Lower lobe of right lung (tissue), 2 donors: ENCODE measurements at regions not wholly inside any gene's neighbourhood (a gene's known extent, or its start where the extent isn't known, plus 50 kb on each side); places are given as distances from the start of the nearest gene placed in this dataset.

Experiments used
- ATAC-seq, 2 donors: fragments of 200-7000 bp; cut with Tn5 transposase; one replicate each; pipeline ENCODE4 v1.9.1; 2020 to 2022; ENCODE audit warnings: mild to moderate bottlenecking in 2 of 2, moderate library complexity in 2 of 2
- DNase-seq: peaks from one replicate; pipeline ENCODE4 v3.0.0-alpha.2; 2020
- H3K27ac ChIP-seq: fragments of 200-600 bp; one replicate; pipeline ENCODE4 v1.8.0; 2022
- H3K27me3 ChIP-seq: fragments of 200-600 bp; one replicate; pipeline ENCODE4 v1.8.0; 2022; ENCODE audit warnings: low read depth
- H3K36me3 ChIP-seq: fragments of 200-600 bp; one replicate; pipeline ENCODE4 v1.8.0; 2022; ENCODE audit warnings: mild to moderate bottlenecking
- H3K4me1 ChIP-seq: fragments of 200-600 bp; one replicate; pipeline ENCODE4 v1.8.0; 2022
- H3K4me3 ChIP-seq: fragments of 200-600 bp; one replicate; pipeline ENCODE4 v1.8.0; 2022; ENCODE audit warnings: mild to moderate bottlenecking
- H3K9me3 ChIP-seq: fragments of 200-600 bp; one replicate; pipeline ENCODE4 v1.8.0; 2022
- intact Hi-C: fragments of 100-400 bp; cut with DNase I; formaldehyde crosslinking; loops from one replicate; pipeline ENCODE4 v1.11.0; 2022
- TF ChIP-seq, protein P1 (sequence below): fragments of 200-600 bp; IDR thresholded peaks from one replicate; pipeline ENCODE4 v1.8.0; 2022; ENCODE audit warnings: antibody characterized with exemption, mild to moderate bottlenecking
- donor health status: DM: no; HTN: yes; CAD: no; lungs with severe emphysema.

DNA sequence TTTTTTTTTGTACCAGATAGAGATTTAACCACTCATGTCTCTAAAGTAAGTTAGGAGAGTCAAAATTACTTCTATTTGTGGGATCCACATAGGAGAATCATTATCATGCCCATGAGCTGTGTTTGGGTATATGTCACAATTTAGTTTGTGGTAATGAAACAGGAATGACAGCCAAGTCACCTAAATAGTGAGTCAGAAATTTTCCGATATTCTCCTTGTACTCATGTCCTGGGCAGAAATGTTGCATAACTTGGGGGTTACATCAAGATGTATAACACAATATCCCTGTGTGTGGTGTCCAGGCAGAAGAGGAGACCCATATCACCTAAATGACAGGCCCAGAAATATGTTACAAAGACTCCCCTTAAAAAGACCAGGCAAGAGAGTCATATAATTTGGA, 1181.4 kb upstream of the AMELY start:
- DNase-seq (no peak), ATAC-seq (no peak)
- intact Hi-C loops: no loop called here
- Histone ChIP-seq H3K27me3 (no peaks in the 10 kb centered on the region), H3K27ac (no peak overlapping the region), H3K36me3 (no peaks in the 10 kb centered on the region), H3K4me1 (no peaks in the 10 kb centered on the region), H3K4me3 (no peak overlapping the region), H3K9me3 (no peaks in the 10 kb centered on the region)
- TF ChIP-seq, protein P1, sequence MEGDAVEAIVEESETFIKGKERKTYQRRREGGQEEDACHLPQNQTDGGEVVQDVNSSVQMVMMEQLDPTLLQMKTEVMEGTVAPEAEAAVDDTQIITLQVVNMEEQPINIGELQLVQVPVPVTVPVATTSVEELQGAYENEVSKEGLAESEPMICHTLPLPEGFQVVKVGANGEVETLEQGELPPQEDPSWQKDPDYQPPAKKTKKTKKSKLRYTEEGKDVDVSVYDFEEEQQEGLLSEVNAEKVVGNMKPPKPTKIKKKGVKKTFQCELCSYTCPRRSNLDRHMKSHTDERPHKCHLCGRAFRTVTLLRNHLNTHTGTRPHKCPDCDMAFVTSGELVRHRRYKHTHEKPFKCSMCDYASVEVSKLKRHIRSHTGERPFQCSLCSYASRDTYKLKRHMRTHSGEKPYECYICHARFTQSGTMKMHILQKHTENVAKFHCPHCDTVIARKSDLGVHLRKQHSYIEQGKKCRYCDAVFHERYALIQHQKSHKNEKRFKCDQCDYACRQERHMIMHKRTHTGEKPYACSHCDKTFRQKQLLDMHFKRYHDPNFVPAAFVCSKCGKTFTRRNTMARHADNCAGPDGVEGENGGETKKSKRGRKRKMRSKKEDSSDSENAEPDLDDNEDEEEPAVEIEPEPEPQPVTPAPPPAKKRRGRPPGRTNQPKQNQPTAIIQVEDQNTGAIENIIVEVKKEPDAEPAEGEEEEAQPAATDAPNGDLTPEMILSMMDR: no peak

DNA sequence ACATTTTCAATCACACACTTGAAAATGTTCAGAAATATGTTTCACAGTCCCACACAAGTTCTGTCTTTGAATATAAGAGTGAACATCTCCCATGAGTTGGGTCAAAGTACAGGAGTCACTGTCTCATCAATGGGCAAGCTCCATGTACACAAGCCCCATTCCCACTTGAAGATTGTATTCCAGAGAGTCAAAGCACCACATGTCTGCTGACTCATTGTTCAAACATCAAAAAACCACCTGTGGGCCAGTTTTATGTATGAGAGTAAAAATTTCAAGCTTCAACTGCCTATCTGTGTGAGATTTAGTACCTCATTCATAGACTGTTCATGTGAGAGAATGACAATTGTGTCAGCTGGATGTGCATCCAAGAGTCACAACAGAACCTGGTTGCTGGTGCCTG, 1174.4 kb upstream of the AMELY start:
- Histone ChIP-seq H3K4me3 (no peak overlapping the region), H3K9me3 (no peaks in the 10 kb centered on the region), H3K36me3 (no peaks in the 10 kb centered on the region), H3K27ac (no peak overlapping the region), H3K4me1 (no peaks in the 10 kb centered on the region), H3K27me3 (no peaks in the 10 kb centered on the region)
- DNase-seq: no peak
- TF ChIP-seq, protein P1: no peak
- ATAC-seq: no peak
- intact Hi-C loops: no loop called here

DNA sequence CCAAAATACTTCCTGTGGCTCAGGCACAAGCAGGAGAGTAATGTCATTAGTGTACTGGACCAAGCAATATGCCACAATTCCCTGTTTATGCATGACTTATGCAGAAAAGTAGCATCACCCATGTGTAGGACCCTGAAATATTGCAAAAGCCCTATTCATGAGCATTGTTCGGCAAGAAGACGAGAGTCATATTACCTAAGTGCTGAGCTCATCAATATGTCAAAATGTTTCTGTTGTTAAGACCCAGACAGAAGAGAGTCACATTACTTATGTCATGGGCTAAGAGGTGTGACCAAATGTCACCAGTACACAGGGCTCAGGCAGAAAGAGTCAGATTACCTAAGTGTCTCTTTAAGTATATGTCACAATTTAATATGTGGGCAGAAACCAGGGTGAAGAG, 1172.6 kb upstream of the AMELY start:
- no peaks in the 10 kb centered on the region for H3K9me3 ChIP-seq
- no peaks in the 10 kb centered on the region for H3K4me1 ChIP-seq
- H3K36me3 ChIP-seq: no peaks in the 10 kb centered on the region
- no peak overlapping the region for H3K4me3 ChIP-seq
- DNase-seq: no peak
- no peak for ATAC-seq
- no peak overlapping the region for H3K27ac ChIP-seq
- TF ChIP-seq, protein P1: no peak
- H3K27me3 ChIP-seq: no peaks in the 10 kb centered on the region
- intact Hi-C loops: no loop called here

DNA sequence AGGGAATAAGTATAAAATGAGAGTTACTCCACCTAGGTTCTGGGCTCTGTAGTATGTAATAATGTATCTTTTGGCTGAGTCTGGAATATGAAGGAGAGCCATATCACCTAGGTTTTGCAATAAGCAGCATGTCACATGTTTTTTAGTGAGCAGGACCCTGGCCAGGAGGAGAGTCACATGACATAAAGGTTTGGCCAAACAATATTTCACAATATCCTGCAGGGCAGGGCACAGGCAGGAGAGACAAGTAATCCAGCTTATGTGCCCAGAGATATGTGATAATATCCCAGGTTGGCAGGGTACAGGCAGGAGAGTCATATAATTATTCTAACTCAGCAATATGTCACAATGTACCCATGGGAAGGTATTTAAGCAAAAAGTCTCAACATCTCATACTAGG, 1169.6 kb upstream of the AMELY start:
- Histone ChIP-seq H3K27me3 (no peaks in the 10 kb centered on the region), H3K36me3 (no peaks in the 10 kb centered on the region), H3K9me3 (no peaks in the 10 kb centered on the region), H3K27ac (no peak overlapping the region), H3K4me3 (no peak overlapping the region), H3K4me1 (no peaks in the 10 kb centered on the region)
- intact Hi-C loops: no loop called here
- TF ChIP-seq, protein P1: no peak
- DNase-seq (no peak), ATAC-seq (no peak)

DNA sequence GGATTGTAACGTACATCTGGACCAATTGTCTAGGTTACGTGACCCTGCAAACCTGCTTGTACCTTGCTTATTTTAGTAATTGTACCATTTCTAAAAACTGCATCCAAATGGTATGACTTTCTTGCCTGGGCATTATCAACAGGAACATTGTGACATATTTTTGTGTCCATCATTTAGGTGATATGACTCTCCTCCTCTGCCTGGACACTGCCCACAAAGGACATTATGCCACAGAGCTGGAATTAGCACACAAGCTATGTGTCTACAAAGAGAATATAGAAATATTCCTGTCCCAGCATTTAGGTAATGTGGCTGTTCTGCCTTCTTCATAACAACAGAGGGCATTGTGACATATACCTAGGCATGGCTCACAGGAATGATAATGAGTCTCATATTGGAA, 1153.7 kb upstream of the AMELY start:
- intact Hi-C loops: no loop called here
- H3K4me3 ChIP-seq: no peak overlapping the region
- TF ChIP-seq, protein P1: no peak
- DNase-seq (no peak), ATAC-seq (no peak)
- no peak overlapping the region for H3K27ac ChIP-seq
- H3K4me1 ChIP-seq: no peaks in the 10 kb centered on the region
- no peaks in the 10 kb centered on the region for H3K9me3 ChIP-seq
- no peaks in the 10 kb centered on the region for H3K36me3 ChIP-seq
- H3K27me3 ChIP-seq: no peaks in the 10 kb centered on the region

DNA sequence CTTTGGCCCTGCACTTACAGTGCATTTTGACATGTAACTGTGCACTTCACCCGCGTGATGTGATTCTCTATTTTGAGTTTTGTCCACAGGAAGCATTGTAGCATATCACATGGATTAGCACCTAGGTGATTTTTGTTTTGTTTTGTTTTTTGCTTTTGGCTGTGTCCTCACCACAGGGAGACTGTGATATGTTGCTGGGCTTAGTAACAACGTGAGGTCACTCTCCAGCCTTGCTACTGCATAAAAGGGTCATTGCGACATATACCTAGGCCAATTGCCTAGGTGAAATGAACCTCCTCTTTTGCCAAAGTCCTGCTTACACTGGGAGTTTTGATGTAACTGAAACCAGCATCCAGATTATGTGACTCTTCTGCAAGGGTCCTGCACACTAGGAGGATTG, 1152.9 kb upstream of the AMELY start:
- no peaks in the 10 kb centered on the region for H3K4me1 ChIP-seq
- TF ChIP-seq, protein P1: no peak
- H3K27ac ChIP-seq: no peak overlapping the region
- H3K9me3 ChIP-seq: no peaks in the 10 kb centered on the region
- ATAC-seq (no peak), DNase-seq (no peak)
- H3K36me3 ChIP-seq: no peaks in the 10 kb centered on the region
- H3K4me3 ChIP-seq: no peak overlapping the region
- intact Hi-C loops: no loop called here
- no peaks in the 10 kb centered on the region for H3K27me3 ChIP-seq
